ENCODE measurements at regions not wholly inside any gene's neighbourhood (a gene's known extent, or its start where the extent isn't known, plus 50 kb on each side); places are given as distances from the start of the nearest gene placed in this dataset.

DNA sequence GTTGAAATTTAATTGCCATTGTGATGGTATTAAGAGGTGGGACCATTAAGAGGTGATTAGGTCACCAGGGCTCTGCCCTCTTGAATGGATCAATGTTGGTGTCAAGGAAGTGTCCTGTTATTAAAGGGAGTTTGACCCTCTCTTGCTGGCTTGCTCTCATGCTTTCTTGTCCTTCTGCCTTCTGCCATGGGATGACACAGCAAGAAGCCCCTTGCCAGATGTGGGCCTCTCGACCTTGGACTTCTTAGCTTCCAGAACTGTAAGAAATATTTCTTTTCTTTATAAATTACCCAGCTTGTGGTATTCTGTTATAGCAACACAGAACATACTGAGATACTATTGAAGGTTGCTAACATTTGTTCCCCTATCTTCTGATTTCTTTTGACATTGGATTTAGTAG is 157.0 kb downstream of the MDFIC start:
- peaks cover 0 to under 1% of the 10 kb centered on the region in 2 experiments for H3K27me3 ChIP-seq (ENCODE audit: control insufficient read depth in 2 of 2, insufficient read depth in 2 of 2, low read length in 2 of 2)
- no peak overlapping the region for H3K9ac ChIP-seq (replicated peaks; ENCODE audit: extremely low read depth, insufficient read depth, low read length)
- no peaks in the 10 kb centered on the region for H3K79me2 ChIP-seq (ENCODE audit: control insufficient read depth, insufficient read depth, low read length)
- FAIRE-seq: no peak
- no peak for DNase-seq (ENCODE audit: low read depth, low spot score)
- no peak overlapping the region for H3K27ac ChIP-seq (ENCODE audit: insufficient read depth, low read depth, low read length)
- ChIA-PET CTCF (no interaction called here), POLR2A (no interaction called here)
- H3K36me3 ChIP-seq (ENCODE audit: control insufficient read depth in 2 of 2, extremely low read depth in 1 of 2, insufficient read depth in 2 of 2, low read length in 2 of 2): no peaks in the 10 kb centered on the region
- no peak overlapping the region for H2AFZ ChIP-seq (ENCODE audit: low read depth, low read length)
- no peaks in the 10 kb centered on the region for H3K9me3 ChIP-seq (replicated peaks; ENCODE audit: control insufficient read depth, insufficient read depth, low read length)
- BruUV-seq (replicated peaks): no TSS peak
- H4K20me1 ChIP-seq (replicated peaks; ENCODE audit: control insufficient read depth, extremely low read depth, insufficient read depth, low read length): no peaks in the 10 kb centered on the region
- H3K9me1 ChIP-seq (replicated peaks; ENCODE audit: control insufficient read depth, extremely low read depth, insufficient read depth, low read length): peaks cover 3% of the 10 kb centered on the region
- dilution Hi-C loops (cut with MboI; ENCODE audit: extremely low pct_ligation_motif_present, low sequenced_read_pairs): no loop called here
- no peak overlapping the region for H3K4me3 ChIP-seq (replicated peaks in 1 of 3; ENCODE audit: insufficient read depth in 1 of 3, low read depth in 1 of 3, low read length in 3 of 3)
- no peak overlapping the region for H3K4me2 ChIP-seq (ENCODE audit: insufficient read depth, low read length)
- H3K4me1 ChIP-seq (ENCODE audit: control insufficient read depth, extremely low read depth, insufficient read depth, low read length): no peaks in the 10 kb centered on the region
- no peak for TF ChIP-seq FOS (IDR thresholded peaks at IDR 0.05; ENCODE audit: borderline replicate concordance, insufficient read depth, low read length)
- no peak for TF ChIP-seq EZH2 (IDR thresholded peaks at IDR 0.05; ENCODE audit: borderline replicate concordance, low read depth, low read length, severe bottlenecking)
- TF ChIP-seq, protein P1, sequence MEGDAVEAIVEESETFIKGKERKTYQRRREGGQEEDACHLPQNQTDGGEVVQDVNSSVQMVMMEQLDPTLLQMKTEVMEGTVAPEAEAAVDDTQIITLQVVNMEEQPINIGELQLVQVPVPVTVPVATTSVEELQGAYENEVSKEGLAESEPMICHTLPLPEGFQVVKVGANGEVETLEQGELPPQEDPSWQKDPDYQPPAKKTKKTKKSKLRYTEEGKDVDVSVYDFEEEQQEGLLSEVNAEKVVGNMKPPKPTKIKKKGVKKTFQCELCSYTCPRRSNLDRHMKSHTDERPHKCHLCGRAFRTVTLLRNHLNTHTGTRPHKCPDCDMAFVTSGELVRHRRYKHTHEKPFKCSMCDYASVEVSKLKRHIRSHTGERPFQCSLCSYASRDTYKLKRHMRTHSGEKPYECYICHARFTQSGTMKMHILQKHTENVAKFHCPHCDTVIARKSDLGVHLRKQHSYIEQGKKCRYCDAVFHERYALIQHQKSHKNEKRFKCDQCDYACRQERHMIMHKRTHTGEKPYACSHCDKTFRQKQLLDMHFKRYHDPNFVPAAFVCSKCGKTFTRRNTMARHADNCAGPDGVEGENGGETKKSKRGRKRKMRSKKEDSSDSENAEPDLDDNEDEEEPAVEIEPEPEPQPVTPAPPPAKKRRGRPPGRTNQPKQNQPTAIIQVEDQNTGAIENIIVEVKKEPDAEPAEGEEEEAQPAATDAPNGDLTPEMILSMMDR (IDR thresholded peaks at IDR 0.05; ENCODE audit: extremely low read depth in 1 of 2, insufficient read depth in 1 of 2, low read depth in 1 of 2, low read length in 2 of 2): no peak
- TF ChIP-seq, protein P2, sequence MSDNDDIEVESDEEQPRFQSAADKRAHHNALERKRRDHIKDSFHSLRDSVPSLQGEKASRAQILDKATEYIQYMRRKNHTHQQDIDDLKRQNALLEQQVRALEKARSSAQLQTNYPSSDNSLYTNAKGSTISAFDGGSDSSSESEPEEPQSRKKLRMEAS (IDR thresholded peaks at IDR 0.05; ENCODE audit: insufficient read depth, insufficient read length): no peak
- no peak for TF ChIP-seq GATA2 (IDR thresholded peaks at IDR 0.05; ENCODE audit: insufficient read depth, insufficient read length, low read depth, low read length)
- TF ChIP-seq POLR2A (IDR thresholded peaks at IDR 0.05; ENCODE audit: low read depth, low read length): no peak
- TF ChIP-seq MYC (IDR thresholded peaks at IDR 0.05; ENCODE audit: low read depth, low read length): no peak
- TF ChIP-seq POLR2AphosphoS5 (IDR thresholded peaks at IDR 0.05; ENCODE audit: insufficient read depth, low read depth, low read length): no peak
- no peak for TF ChIP-seq JUN (IDR thresholded peaks at IDR 0.05; ENCODE audit: borderline replicate concordance, insufficient read depth, insufficient read length, low read depth)
- intact Hi-C loops (cut with micrococcal nuclease): no loop called here

Measured in endothelial cell of umbilical vein (primary cell).